Renal cortex interstitium (tissue), 11 donors: ENCODE measurements at regions not wholly inside any gene's neighbourhood (a gene's known extent, or its start where the extent isn't known, plus 50 kb on each side); places are given as distances from the start of the nearest gene placed in this dataset.

ENCODE experiments used
- DNase-seq, 11 donors: peaks; one replicate each; pipeline ENCODE4 v3.0.0-alpha.2; 2013; ENCODE audit warnings: low read depth in 9 of 11, low spot score in 4 of 11; ENCODE audit errors: extremely low read depth in 1 of 11

- peak in 5 of 11 donors; percentile 8 to 49 (median 32) for DNase-seq
These were observed 302.7 kb upstream of the ASIC2 start for GRCh38 chr17:33595828-33596227.

- DNase-seq: no peak
These were observed 303.8 kb upstream of the ASIC2 start for GRCh38 chr17:33596899-33597298.

GRCh38 chr17:33598797-33599196, 305.7 kb upstream of the ASIC2 start:
- no peak for DNase-seq

- peak in 2 of 11 donors; percentile 5 to 16 for DNase-seq
These were observed 309.9 kb upstream of the ASIC2 start for GRCh38 chr17:33602981-33603380.

- no peak for DNase-seq
These were observed 310.7 kb upstream of the ASIC2 start for GRCh38 chr17:33603789-33604188.

GRCh38 chr17:33611532-33611931, 318.4 kb upstream of the ASIC2 start:
- no peak for DNase-seq

- peak in 1 of 11 donors; percentile 5 for DNase-seq
These were observed 322.8 kb upstream of the ASIC2 start for GRCh38 chr17:33615861-33616260.

- no peak for DNase-seq
These were observed 330.7 kb upstream of the ASIC2 start for GRCh38 chr17:33623841-33624240.

- no peak for DNase-seq
These were observed 335.6 kb upstream of the ASIC2 start for GRCh38 chr17:33628500-33629346.

GRCh38 chr17:33633446-33633845, 340.4 kb upstream of the ASIC2 start:
- DNase-seq: no peak

- no peak for DNase-seq
These were observed 344.4 kb upstream of the ASIC2 start for GRCh38 chr17:33637534-33637933.

GRCh38 chr17:33639103-33639880, 346.2 kb upstream of the ASIC2 start:
- no peak for DNase-seq

GRCh38 chr17:33640629-33641028, 347.5 kb upstream of the ASIC2 start:
- peak in 1 of 11 donors; percentile 1 for DNase-seq

- no peak for DNase-seq
These were observed 348.9 kb upstream of the ASIC2 start for GRCh38 chr17:33642002-33642401.

GRCh38 chr17:33647956-33648355, 354.9 kb upstream of the ASIC2 start:
- peak in 7 of 11 donors; percentile 4 to 28 (median 13) for DNase-seq

GRCh38 chr17:33650304-33650703, 357.2 kb upstream of the ASIC2 start:
- no peak for DNase-seq

- DNase-seq: no peak
These were observed 358.6 kb upstream of the ASIC2 start for GRCh38 chr17:33651686-33652085.

GRCh38 chr17:33652731-33653398, 359.8 kb upstream of the ASIC2 start:
- no peak for DNase-seq

GRCh38 chr17:33653399-33653788, 360.3 kb upstream of the ASIC2 start:
- no peak for DNase-seq

GRCh38 chr17:33657181-33657580, 364.1 kb upstream of the ASIC2 start:
- DNase-seq: no peak
